Neuronal stem cell (in vitro differentiated cells): ENCODE measurements at regions not wholly inside any gene's neighbourhood (a gene's known extent, or its start where the extent isn't known, plus 50 kb on each side); places are given as distances from the start of the nearest gene placed in this dataset.

Experiments
- DNase-seq: peaks from one replicate; pipeline ENCODE4 v3.0.0-alpha.2; 2013; ENCODE audit warnings: low spot score
- H2AFZ ChIP-seq: one replicate; pipeline ENCODE4 v1.6.1; 2013; ENCODE audit warnings: mild to moderate bottlenecking, low read length, inconsistent platforms
- H2AK5ac ChIP-seq: 2 replicates; pipeline ENCODE4 v1.6.1; 2013; ENCODE audit warnings: low read depth, mild to moderate bottlenecking, inconsistent platforms, low read length, moderate library complexity, mixed read lengths
- H2BK120ac ChIP-seq: 2 replicates; pipeline ENCODE4 v1.6.1; 2013; ENCODE audit warnings: low read depth, mild to moderate bottlenecking, inconsistent platforms, low read length, moderate library complexity, mixed read lengths
- H2BK12ac ChIP-seq: one replicate; pipeline ENCODE4 v1.6.1; 2013; ENCODE audit warnings: low read length, inconsistent platforms
- H2BK15ac ChIP-seq: 2 replicates; pipeline ENCODE4 v1.6.1; 2013; ENCODE audit warnings: mild to moderate bottlenecking, low read length, inconsistent platforms, mixed read lengths
- H2BK5ac ChIP-seq: one replicate; pipeline ENCODE4 v1.6.1; 2013; ENCODE audit warnings: inconsistent platforms, mild to moderate bottlenecking, low read length, moderate library complexity
- H3K14ac ChIP-seq: one replicate; pipeline ENCODE4 v1.6.1; 2013; ENCODE audit warnings: low read length, inconsistent platforms
- H3K18ac ChIP-seq: 2 replicates; pipeline ENCODE4 v1.6.1; 2013; ENCODE audit warnings: low read length, inconsistent platforms
- H3K23ac ChIP-seq: 2 replicates; pipeline ENCODE4 v1.6.1; 2013; ENCODE audit warnings: low read depth, mild to moderate bottlenecking, mixed read lengths, low read length, inconsistent platforms; ENCODE audit not compliant: poor library complexity
- H3K27ac ChIP-seq: replicated peaks from 3 replicates; pipeline ENCODE4 v1.5.1; 2013; ENCODE audit warnings: low read length, inconsistent platforms
- H3K27me3 ChIP-seq, 3 experiments: 2 replicates each; pipeline ENCODE4 v1.6.1; 2013; ENCODE audit warnings: low read length in 3 of 3, mild to moderate bottlenecking in 2 of 3, inconsistent platforms in 1 of 3, low read depth in 1 of 3, mixed read lengths in 1 of 3, moderate library complexity in 1 of 3; ENCODE audit not compliant: control insufficient read depth in 3 of 3, insufficient read depth in 3 of 3
- H3K36me3 ChIP-seq, 2 donors: replicated peaks in 1 of 2; 2 replicates each; pipeline ENCODE4 v1.6.1; 2013; ENCODE audit warnings: low read length in 2 of 2; ENCODE audit not compliant: control insufficient read depth in 2 of 2, insufficient read depth in 2 of 2
- H3K4ac ChIP-seq: 2 replicates; pipeline ENCODE4 v1.6.1; 2013; ENCODE audit warnings: inconsistent platforms, mild to moderate bottlenecking, low read length, moderate library complexity
- H3K4me1 ChIP-seq, 2 donors: 1 replicate in 1 of 2; 2 replicates in 1 of 2; pipeline ENCODE4 v1.6.1; 2013; ENCODE audit warnings: low read length in 2 of 2, low read depth in 1 of 2; ENCODE audit not compliant: control insufficient read depth in 2 of 2, insufficient read depth in 1 of 2
- H3K4me2 ChIP-seq: one replicate; pipeline ENCODE4 v1.6.1; 2013; ENCODE audit warnings: mild to moderate bottlenecking, low read length, inconsistent platforms; ENCODE audit not compliant: insufficient read depth, poor library complexity, severe bottlenecking
- H3K4me3 ChIP-seq, 2 donors: 2 replicates each; pipeline ENCODE4 v1.5.1; 2013; ENCODE audit warnings: low read length in 2 of 2, mild to moderate bottlenecking in 2 of 2, inconsistent platforms in 1 of 2, moderate library complexity in 1 of 2
- H3K79me1 ChIP-seq: one replicate; pipeline ENCODE4 v1.6.1; 2013; ENCODE audit warnings: low read depth, mild to moderate bottlenecking, inconsistent platforms, low read length, moderate library complexity
- H3K9ac ChIP-seq: one replicate; pipeline ENCODE4 v1.6.1; 2013; ENCODE audit warnings: mild to moderate bottlenecking, low read depth, low read length, inconsistent platforms; ENCODE audit not compliant: poor library complexity
- H3K9me3 ChIP-seq, 2 donors: replicated peaks in 1 of 2; 2 replicates each; pipeline versions ENCODE3 to v1.6.1; 2013; ENCODE audit warnings: low read length in 2 of 2, mild to moderate bottlenecking in 2 of 2, inconsistent platforms in 1 of 2, low read depth in 1 of 2, mixed read lengths in 1 of 2, moderate library complexity in 1 of 2; ENCODE audit not compliant: control insufficient read depth in 2 of 2, insufficient read depth in 1 of 2
- H4K8ac ChIP-seq: one replicate; pipeline ENCODE4 v1.6.1; 2013; ENCODE audit warnings: low read depth, mild to moderate bottlenecking, inconsistent platforms, low read length, moderate library complexity
- H4K91ac ChIP-seq: one replicate; pipeline ENCODE4 v1.6.1; 2013; ENCODE audit warnings: low read length, low read depth, mild to moderate bottlenecking, inconsistent platforms; ENCODE audit not compliant: poor library complexity
- WGBS, 2 donors: extraction: QIAGEN DNeasy Blood & Tissue Kit; methylation state at CpG; one replicate each; pipeline ENCODE4 v1.1.7; 2013; ENCODE audit warnings: missing lambda C conversion rate in 2 of 2, mixed read lengths in 1 of 2; ENCODE audit not compliant: insufficient read length in 2 of 2, insufficient replicate concordance in 1 of 2; ENCODE audit errors: extremely low coverage in 2 of 2; 5-methylcytosine and 5-hydroxymethylcytosine counted together

DNA sequence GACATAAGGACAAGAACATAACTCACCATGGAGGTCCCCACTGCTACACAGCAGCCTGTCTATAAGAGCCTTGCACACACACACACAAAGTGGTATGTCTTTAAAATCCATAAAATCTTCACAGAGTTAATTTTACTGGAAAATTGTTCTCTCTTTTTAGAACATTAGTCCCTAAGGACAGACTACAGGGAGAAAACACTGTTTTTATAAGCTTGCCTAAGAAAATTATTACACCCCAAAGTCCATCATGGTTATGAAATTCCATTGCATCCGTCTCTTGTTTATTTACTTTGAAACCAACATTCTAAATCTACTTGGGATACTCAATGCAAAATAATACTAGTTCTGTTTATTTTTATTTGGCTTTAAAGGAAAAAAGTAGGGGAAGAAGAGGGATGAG lies 197.4 kb downstream of the SETD4 start:
- Histone ChIP-seq H3K4me1 (no peaks in the 10 kb centered on the region), H3K27ac (no peak overlapping the region), H3K4me3 (no peak overlapping the region), H2BK12ac (no peak overlapping the region), H3K36me3 (no peaks in the 10 kb centered on the region), H3K9ac (no peak overlapping the region), H4K8ac (no peak overlapping the region), H4K91ac (no peak overlapping the region), H2BK120ac (no peak overlapping the region), H2AFZ (no peak overlapping the region), H2BK5ac (no peak overlapping the region), H3K14ac (no peak overlapping the region), H3K9me3 (no peaks in the 10 kb centered on the region), H3K4ac (no peak overlapping the region), H2AK5ac (no peak overlapping the region), H3K4me2 (no peak overlapping the region), H3K18ac (no peak overlapping the region), H3K23ac (no peak overlapping the region), H3K27me3 (no peaks in the 10 kb centered on the region), H2BK15ac (no peak overlapping the region), H3K79me1 (no peaks in the 10 kb centered on the region)
- no peak for DNase-seq
- no CpG with 5 or more reads among the region's 1 CpG for WGBS, 2 donors

DNA sequence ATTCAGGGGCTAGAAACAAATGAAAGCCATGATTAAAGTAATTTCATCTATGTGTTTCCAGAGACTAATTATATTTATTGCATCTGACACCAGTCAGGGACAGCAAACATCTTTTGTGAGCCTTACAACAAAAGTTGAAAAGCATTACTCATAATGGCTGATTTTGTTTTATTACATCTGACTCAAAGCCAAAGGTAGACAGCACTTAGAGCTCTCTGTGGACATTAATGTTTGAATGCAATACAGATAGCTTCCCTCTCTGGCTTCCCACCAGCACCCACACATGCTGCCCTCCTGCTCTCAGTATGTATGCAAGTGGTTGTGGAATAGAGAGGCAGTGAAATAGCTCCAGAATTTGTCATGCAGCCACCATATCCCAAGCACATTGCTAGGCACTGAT lies 198.7 kb downstream of the SETD4 start:
- Histone ChIP-seq H2BK5ac (no peak overlapping the region), H3K14ac (no peak overlapping the region), H3K4me3 (no peak overlapping the region), H2BK15ac (no peak overlapping the region), H2BK12ac (no peak overlapping the region), H3K79me1 (no peaks in the 10 kb centered on the region), H3K4me2 (no peak overlapping the region), H2BK120ac (no peak overlapping the region), H3K18ac (no peak overlapping the region), H3K4me1 (no peaks in the 10 kb centered on the region), H3K23ac (no peak overlapping the region), H2AFZ (no peak overlapping the region), H3K9me3 (no peaks in the 10 kb centered on the region), H3K4ac (no peak overlapping the region), H4K8ac (no peak overlapping the region), H3K27ac (no peak overlapping the region), H2AK5ac (no peak overlapping the region), H4K91ac (no peak overlapping the region), H3K36me3 (no peaks in the 10 kb centered on the region), H3K27me3 (no peaks in the 10 kb centered on the region), H3K9ac (no peak overlapping the region)
- no peak for DNase-seq

GRCh38 chr21:35860189-35860869 lies 200.0 kb downstream of the SETD4 start:
- Histone ChIP-seq H3K9ac (no peak overlapping the region), H3K27me3 (no peaks in the 10 kb centered on the region), H3K14ac (no peak overlapping the region), H3K9me3 (no peaks in the 10 kb centered on the region), H3K4ac (no peak overlapping the region), H2AK5ac (no peak overlapping the region), H3K27ac (no peak overlapping the region), H3K4me1 (no peaks in the 10 kb centered on the region), H4K91ac (no peak overlapping the region), H3K4me3 (no peak overlapping the region), H4K8ac (no peak overlapping the region), H3K4me2 (no peak overlapping the region), H3K36me3 (no peaks in the 10 kb centered on the region), H2BK12ac (no peak overlapping the region), H3K18ac (no peak overlapping the region), H3K23ac (no peak overlapping the region), H2BK120ac (no peak overlapping the region), H2BK5ac (no peak overlapping the region), H3K79me1 (no peaks in the 10 kb centered on the region), H2AFZ (no peak overlapping the region), H2BK15ac (no peak overlapping the region)
- DNase-seq, result no peak
- no CpG with 5 or more reads among the region's 6 CpGs for WGBS, 2 donors

GRCh38 chr21:35859677-35860076 lies 200.6 kb downstream of the SETD4 start:
- H3K27ac ChIP-seq, result no peak overlapping the region
- H2AFZ ChIP-seq, result no peak overlapping the region
- H2BK120ac ChIP-seq, result no peak overlapping the region
- H3K4me1 ChIP-seq, result no peaks in the 10 kb centered on the region
- no peak overlapping the region for H3K4me3 ChIP-seq
- no peak overlapping the region for H3K4me2 ChIP-seq
- H3K14ac ChIP-seq, result no peak overlapping the region
- H3K18ac ChIP-seq, result no peak overlapping the region
- H2AK5ac ChIP-seq, result no peak overlapping the region
- no peak overlapping the region for H3K4ac ChIP-seq
- H3K9me3 ChIP-seq, result no peaks in the 10 kb centered on the region
- H2BK15ac ChIP-seq, result no peak overlapping the region
- H3K9ac ChIP-seq, result no peak overlapping the region
- DNase-seq, result no peak
- no CpG with 5 or more reads among the region's 3 CpGs for WGBS, 2 donors
- no peaks in the 10 kb centered on the region for H3K27me3 ChIP-seq
- H3K36me3 ChIP-seq, result no peaks in the 10 kb centered on the region
- no peak overlapping the region for H2BK12ac ChIP-seq
- no peaks in the 10 kb centered on the region for H3K79me1 ChIP-seq
- no peak overlapping the region for H4K8ac ChIP-seq
- H2BK5ac ChIP-seq, result no peak overlapping the region
- H4K91ac ChIP-seq, result no peak overlapping the region
- H3K23ac ChIP-seq, result no peak overlapping the region
